Nucleus accumbens (tissue), 56 donors: ENCODE measurements at regions not wholly inside any gene's neighbourhood (a gene's known extent, or its start where the extent isn't known, plus 50 kb on each side); places are given as distances from the start of the nearest gene placed in this dataset.

ENCODE experiments used
- DNase-seq, 56 donors: peaks; one replicate each; lab custom pipeline; 2025; lab: John Stamatoyannopoulos, UW

DNA sequence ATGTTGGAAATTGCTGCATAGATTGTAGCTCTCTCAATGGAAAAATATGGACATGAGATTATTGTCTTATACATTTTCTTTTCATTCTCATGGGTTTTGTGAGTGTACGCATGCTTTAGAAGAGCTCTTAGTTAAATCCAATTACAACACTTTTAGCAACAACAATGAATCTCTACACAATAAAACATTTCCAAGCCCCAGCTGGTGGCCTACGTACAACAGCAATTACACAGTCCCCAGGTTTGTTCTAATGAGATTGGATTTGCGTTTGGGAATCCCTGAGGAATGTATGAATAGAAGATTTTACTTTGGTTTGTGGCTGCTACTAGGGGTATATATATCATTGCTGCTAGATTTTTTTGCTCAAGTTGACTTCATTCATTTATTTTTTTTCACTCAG, 98.6 kb downstream of the FHDC1 start:
- DNase-seq = no peak

DNA sequence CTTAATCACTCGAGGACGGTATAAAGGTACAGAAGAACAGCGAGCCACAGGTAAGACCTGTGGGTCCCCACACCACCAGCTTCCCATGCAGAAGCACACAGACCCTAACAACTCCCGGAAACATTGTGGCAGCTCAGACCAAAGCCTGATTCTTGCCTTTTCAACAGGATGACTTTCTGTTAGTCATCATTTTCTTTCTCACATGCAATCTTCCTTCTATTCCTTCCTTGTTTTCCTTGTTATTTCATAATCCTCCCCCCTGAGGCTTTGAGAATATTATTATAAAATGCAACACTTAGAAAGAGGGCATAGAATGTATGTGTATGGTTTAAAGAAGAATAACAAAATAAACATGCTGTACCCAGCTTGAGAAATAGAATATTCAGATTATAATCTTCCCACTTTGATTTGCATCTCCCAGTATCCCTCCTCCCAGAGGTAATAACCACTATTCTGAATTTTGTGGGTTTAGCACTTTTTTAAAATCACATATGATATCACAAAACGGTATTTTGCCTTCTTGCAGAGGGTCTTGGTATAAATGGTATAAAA, 100.9 kb downstream of the FHDC1 start:
- no peak for DNase-seq

DNA sequence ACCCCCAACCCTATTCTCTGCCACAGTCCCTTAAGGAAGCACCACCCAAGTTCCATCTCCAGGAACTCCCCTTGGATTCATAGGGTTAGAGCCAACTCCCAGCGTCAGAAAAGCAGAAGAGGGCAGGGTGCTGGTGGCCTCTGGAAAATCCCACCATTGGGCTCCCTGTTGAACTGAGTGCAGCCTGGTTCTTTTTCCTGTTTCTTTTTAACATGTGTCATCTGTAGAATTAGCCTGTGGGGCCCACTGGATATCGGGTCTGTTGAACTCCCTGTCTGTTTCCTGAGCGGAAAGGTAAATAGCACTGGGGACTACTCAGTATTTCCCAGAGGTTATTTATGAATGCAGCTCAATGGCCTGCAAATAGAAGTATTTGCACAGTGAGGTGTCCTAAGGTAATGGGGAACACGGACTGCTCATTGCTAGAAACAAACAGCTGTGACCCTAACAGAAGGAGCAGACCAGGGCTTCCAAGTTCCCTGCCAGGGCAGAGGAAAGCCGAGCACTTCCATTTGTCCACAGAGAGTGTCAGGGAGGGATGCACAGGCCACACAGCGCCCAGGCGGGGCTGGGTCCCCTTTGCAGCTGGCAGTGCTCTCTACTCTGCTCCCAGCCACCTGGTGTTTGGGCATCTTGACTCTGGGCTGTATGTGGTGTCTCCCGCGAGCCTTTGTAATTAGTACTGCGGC, 102.6 kb downstream of the FHDC1 start:
- DNase-seq = no peak

DNA sequence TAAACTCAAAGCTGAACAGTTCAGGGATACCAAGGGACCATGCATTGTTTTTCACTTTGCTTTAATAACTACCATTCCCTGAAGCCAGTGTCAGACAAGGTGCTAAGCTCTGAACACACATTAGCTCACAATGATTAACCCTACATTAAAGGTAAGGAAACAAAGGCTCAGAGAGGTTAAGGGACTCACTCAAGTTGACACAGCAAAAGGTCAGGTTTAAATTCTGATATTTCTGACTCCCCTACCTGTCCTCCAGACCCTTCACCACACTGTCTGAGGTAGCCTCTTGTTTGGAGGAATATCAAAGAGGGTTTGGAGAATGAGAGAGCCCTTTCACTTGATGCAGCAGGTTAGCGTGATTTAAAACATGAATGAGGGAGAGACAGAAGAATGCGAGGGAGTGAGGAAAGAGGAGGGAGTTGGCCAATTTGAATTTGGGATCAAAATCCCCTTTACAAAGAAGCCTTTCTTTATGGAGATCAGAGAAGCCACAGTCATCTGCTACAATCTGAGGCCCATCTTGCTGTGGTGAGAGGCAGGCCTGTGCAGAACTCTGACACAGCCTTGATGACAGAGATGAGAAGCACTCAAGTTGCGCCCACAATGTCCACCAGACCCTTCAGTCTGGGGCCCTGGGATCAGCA, 103.5 kb downstream of the FHDC1 start:
- DNase-seq = no peak

DNA sequence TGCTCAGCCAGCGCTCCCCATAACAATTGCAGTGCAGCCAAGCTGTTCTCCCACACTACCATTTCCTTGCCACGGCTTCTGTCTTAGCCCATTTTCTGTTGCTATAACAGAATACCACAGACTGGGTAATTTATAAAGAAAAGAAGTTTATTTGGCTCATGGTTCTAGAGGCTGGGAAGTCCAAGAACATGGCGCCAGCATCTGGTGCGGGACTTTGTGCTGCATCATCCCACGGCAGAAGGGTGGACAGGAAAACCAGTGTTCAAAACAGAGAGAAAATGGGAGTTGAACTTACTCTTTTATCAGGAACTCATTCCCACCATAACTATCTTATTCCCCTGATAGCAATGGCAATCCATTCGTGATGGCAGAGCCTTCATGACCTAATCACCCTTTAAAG, 104.6 kb downstream of the FHDC1 start:
- no peak for DNase-seq

DNA sequence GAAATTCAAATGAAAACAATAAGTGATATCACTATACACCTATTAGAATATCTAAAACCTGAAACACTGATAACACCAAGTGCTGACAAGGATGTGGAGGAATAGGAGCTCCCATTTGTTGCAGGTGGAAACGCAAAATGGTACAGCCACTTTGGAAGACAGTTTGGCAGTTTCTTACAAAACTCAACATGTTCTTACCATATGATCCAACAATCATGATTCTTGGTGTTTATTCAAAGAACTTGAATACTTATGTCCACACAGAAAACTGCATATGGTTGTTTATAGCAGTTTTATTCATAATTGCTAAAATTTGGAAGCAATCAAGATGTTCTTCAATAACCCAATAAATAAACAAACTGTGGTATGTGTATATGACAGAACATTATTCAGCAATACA, 107.9 kb downstream of the FHDC1 start:
- DNase-seq = no peak

DNA sequence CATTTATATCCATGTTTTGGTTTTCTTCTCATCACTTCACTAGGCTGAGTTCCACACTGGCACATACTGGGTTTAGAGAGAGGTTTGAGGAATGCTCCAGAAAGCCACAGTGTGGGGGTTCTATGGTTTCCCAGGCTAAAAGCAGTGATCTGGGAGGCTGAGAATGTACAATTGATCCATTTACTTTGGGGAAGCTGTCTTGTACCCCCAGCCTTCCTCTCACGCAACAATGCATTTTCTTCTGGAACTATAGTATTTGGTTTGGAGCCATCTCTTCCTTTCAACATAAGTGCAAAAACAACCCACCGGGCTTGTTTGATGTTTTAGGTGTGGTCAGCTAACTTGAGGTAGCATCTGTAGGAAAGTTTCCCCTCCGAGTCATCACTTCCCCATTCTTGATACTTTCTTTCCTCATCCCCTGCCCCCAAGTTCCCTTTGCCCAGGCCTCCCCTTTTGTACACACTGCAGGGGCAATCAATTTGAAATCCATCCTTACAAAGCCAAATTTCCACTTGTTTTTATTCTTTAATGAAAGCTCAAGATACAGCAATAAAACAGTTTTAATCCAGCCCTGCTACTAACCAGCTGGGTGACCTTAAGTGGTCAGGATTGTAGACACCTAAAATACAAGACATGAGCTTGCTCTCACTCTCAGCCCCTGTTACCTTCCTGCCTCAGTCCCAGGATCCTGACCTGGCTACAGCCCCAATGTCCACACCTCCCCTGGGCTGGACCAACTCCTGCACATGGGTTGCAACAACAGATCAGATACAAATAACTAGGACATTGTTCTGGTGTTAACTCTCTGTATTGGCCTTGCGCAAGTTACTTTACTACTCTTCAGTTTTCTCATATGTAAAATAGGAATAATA, 109.2 kb downstream of the FHDC1 start:
- no peak for DNase-seq

DNA sequence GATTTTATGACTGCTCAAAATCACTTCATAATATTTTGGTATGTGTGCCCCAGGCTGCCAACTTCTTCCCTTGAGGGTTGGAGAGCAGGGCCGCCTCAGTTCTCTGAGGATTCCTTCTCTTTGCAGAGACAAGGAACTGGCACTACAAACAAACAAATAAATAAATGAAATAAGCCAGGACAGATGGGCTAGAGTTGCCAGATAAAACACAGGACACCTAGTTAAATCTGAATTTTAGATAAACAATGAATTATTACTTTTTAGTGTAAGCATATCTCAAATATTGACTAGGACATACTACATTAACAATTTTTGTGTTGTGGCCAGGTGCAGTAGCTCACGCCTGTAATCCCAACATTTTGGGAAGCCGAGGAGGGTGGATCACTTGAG, 122.5 kb downstream of the FHDC1 start:
- DNase-seq = no peak

DNA sequence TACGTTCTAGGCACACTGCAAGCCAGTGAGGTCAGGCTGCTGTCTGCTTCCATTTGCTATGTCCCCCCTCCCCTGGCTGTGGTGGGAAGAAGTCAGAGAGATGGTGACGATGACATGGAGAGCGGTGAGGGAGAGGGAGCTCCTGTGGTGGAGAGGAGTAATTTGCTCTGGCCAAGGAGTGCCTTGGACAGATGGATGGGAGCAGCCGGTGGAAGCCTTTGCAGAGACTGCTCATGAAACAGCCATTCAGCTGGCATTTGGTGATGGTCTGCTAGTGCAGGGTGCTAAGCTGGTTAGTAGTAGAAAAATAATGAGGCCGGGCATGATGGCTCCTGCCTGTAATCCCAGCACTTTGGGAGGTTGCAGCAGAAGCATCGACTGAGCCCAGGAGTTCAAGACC, 124.1 kb downstream of the FHDC1 start:
- DNase-seq = no peak

DNA sequence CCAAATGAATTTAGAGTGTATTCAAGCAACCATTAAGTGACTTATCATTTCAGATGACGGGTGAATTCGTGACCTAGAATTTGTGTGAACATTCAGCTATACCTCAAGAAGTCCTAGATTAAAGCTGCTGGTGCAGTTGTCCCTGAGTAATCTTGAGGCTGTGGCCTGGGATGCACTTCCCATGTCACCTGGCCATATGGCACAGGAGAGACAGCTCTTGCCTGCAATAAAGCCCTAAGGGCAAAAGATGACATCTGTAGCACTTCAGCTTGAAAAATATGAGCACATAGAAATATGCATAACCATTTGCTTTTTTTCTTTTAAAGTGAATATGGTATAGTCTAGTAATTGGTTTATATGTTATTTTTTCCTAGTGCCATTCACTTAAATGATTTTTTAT, 125.8 kb downstream of the FHDC1 start:
- DNase-seq = no peak

DNA sequence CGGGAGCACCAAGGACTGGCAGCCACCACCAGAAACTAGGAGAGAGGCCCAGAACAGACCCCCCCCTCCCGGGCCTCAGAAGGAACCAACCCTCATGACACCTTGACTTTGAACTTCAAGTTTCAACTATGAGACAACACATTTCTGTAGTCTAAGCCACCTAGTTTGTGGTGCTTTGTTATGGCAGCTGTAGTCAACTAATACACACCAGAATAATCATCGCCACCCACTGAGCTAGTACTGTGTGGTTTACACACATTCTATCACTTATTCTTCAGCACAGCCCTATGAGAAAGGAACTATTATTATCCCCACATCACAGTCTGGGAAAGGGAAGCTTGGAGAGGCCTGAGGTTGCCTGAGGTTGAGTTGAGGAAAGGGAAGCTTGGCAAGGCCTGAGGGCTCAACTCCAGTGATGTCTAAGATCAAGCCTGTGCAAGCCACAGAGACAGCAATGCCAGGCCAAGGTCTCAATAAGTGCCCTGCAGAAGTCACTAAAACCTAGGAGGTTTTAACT, 126.6 kb downstream of the FHDC1 start:
- no peak for DNase-seq

DNA sequence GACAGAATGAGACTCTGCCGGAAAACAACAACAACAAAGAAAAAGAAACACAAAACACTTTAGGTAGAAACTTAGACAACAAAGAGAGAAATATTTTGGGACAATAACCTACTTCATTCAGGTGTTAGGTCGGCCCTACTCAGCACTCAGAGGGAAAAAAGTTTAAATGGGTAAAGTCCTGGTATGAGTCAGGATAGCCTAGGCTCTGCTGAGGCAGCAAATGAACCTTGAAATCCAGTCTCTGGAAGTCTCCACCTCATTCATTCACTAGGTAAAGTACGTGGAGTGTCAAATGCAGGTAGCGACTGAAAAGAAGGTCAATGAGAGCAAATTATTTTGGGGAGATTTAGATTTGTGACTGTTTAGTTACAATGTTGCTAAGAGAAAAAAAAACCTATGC, 127.4 kb downstream of the FHDC1 start:
- DNase-seq = no peak

DNA sequence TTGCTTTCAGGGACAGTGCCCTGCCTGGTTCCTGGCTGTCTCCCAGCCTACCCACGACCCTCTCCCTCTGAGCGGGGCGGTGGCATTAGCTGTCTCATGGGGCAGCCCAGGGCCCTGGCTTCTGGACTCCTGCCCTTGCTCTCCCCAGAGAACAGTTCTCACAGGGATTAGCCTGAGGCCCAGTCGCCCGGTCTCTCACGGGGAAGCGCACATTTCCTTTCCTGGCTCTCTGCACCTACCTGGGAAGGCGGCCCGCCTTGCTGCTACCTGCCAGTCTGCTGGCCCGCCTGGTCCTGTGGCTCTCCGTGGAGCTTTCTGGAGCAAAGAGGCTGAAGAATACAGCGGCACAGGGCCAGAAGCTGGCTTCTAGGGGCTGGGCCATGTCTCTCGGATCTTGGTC, 128.4 kb downstream of the FHDC1 start:
- DNase-seq = no peak

DNA sequence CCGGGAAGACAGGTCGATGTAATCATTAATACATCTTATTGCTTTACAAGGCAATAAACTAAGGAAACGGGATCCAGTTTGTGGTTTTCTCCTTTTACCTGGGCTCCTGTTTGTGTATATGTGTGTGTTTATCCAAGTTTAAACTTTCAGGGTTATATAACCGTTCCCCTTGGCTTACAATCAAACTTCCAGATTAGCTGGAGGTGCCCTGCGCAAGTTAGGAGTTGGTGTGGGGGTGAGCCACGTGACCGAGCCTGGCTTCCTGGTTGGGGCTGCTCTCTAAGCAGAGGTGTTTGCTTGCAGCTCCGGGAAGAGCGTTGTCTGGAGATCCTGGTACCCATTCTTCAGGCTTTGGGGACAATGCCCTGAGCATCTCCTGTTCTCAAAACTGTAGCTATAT, 129.2 kb downstream of the FHDC1 start:
- no peak for DNase-seq

DNA sequence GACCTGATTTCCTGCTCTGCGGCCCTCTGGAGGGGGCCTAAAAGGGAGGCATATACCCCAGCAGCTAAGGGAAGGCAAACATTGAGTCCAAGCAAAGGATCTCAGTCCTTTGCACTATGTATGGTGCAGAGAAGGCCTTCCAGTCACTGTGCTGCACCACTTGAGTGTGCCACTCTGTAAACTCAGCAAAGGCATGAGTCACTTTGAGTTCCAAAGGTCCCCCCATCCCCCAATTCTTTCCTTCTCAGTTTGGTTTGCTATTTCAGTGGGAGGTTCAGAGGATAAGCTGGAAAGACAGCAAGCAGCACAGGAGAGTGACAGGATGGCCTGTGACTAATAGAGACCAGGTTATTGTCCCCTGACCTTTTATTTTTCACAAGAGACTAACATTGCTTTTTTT, 131.3 kb downstream of the FHDC1 start:
- DNase-seq = peak in 1 of 56 donors; percentile 2

DNA sequence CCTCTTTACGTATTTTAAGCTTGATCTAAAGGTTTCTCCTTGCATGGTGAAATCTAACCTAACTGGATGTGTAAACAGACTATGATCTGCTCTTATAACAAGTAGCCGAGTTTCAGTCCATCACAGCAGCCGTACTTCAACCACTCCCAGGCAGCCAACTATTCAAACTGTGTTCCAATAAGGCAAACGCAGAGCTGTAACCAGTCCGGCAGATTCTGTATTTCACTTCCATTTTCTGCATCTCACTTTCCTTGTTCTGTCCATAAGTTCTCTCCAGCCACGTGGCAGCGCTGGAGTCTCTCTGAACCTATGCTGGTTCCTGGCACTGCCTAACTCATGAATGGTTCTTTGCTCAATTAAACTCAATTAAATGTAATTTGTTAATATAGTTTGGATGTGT, 132.6 kb downstream of the FHDC1 start:
- DNase-seq = no peak

DNA sequence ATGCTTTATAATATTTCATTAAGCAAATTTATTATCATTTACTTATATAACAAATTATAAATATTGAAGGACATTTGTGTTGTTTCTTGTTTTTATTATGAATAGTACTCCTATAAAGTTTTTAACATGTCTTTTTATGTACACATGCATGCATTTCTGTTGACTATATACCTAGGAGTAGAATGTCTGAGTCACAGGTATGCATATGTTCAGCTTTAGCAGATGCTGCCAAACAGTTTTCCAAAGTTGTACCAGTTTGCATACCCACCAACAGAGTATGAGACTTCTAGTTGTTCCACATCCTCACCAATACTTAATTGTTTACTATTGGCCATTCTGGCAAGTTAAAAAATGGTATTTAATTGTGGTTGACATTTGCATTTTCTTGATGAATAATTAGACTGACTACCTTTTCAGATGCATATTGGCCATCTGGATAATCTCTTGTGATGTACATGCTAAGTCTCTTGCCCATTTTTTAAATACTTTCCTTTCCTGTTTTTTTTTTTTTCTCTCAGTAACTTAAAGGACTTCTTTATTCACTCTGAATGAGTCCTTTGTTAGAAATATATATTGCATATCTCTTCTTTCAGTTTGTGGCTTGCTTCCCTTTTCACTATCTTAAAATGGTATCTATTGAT, 132.2 kb upstream of the TRIM2 start:
- DNase-seq = no peak

DNA sequence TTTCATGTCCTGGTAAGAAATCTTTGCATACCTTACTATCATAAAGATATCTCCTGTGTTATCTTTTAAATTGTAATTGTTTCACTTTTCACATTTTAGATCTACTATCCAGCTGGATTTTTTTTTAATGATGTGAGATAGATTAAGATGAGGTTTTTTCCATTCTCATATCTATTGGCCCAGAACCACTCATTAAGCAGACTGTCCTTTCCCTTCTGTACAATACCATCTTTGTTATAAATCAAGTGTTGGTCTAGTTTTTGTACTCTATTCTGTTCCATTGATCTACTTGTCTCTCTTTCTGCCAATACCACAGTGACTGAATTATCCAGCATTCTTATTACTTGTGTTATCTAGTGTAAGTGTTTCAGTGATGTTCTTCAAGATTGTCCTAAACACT, 131.6 kb upstream of the TRIM2 start:
- no peak for DNase-seq

DNA sequence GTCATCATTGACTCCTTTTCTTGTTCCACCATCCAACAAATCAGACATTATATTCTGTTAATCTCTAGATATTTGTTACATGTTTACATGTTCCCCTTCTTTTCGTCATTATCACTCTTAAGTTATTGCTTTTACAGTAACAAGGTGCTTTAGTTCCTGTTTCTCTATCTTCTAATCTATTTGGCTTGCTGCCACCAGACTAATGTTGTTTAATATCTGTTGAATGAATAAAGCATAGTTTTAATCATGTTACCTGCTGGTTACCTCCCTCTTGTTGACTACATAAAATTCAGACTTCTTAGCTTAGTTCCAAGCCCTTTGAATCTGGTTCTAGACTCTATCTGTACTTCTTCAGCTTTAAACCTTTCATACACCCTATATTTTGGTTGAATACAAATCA, 129.8 kb upstream of the TRIM2 start:
- DNase-seq = no peak

DNA sequence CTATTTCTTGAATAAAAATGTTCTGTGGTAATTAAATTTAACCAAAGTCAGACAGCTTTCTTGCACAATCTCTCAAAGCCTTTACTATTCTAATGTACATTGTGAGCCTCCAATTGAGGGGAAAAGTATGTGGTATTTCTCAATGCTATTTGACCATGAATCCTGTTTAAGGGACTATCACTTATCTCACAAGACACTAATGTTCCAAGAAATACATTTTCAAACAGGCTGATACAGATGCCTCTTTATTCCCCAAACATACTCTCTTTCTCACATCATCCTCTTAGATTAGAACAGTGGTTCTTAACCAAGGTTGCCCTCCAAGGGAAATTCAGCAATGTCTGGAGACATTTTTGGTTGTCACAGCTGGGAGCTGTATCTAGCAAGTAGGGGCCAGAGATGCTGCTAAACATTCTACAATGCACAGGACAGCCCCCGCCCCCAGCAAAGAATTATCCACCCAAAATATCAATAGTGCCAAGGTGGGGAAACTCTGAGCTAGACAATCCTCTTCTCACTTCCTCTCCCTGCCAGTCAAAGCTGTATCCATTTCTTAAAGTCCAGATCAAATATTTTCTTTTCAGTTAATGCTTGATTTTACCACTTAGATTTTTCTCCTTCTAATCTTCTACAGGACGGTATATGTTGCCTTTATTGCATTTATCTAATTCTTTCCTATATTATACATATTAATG, 129.2 kb upstream of the TRIM2 start:
- DNase-seq = no peak
